Loucy (cell line): ENCODE measurements at regions not wholly inside any gene's neighbourhood (a gene's known extent, or its start where the extent isn't known, plus 50 kb on each side); places are given as distances from the start of the nearest gene placed in this dataset.

ENCODE experiments used
- H2AFZ ChIP-seq: fragments of 200-600 bp; sonication (generic); 2 replicates; pipeline ENCODE4 v1.6.0; 2016; ENCODE audit warnings: antibody characterized with exemption, mild to moderate bottlenecking, low read length, moderate library complexity
- H3F3A ChIP-seq: fragments of 200-600 bp; 2 replicates; pipeline ENCODE4 v1.6.0; 2016; ENCODE audit warnings: antibody characterized with exemption, low read depth, mild to moderate bottlenecking
- H3K27me3 ChIP-seq: fragments of 200-600 bp; sonication (generic); 2 replicates; pipeline ENCODE4 v1.6.1; 2014; ENCODE audit warnings: low read length, mild to moderate bottlenecking; ENCODE audit not compliant: insufficient read depth, poor library complexity, severe bottlenecking
- H3K36me3 ChIP-seq: fragments of 200-600 bp; sonication (generic); 2 replicates; pipeline ENCODE4 v1.6.1; 2016; ENCODE audit warnings: low read length; ENCODE audit not compliant: insufficient read depth
- H3K4me1 ChIP-seq: fragments of 200-600 bp; sonication (generic); 2 replicates; pipeline ENCODE4 v1.5.1; 2014; ENCODE audit warnings: low read length, mild to moderate bottlenecking; ENCODE audit not compliant: insufficient read depth, poor library complexity, severe bottlenecking
- H3K4me2 ChIP-seq: fragments of 200-600 bp; sonication (generic); 2 replicates; pipeline ENCODE4 v1.6.0; 2014; ENCODE audit warnings: antibody characterized with exemption, low read length, low read depth, mild to moderate bottlenecking; ENCODE audit not compliant: poor library complexity, severe bottlenecking
- H3K4me3 ChIP-seq: fragments of 200-600 bp; sonication (generic); 2 replicates; pipeline ENCODE4 v1.5.1; 2014; ENCODE audit warnings: low read length, mild to moderate bottlenecking, mixed read lengths; ENCODE audit not compliant: poor library complexity, severe bottlenecking
- H3K79me2 ChIP-seq: fragments of 200-600 bp; sonication (generic); 2 replicates; pipeline ENCODE4 v1.6.1; 2014; ENCODE audit warnings: low read length; ENCODE audit not compliant: insufficient read depth
- H3K9ac ChIP-seq: fragments of 200-600 bp; sonication (generic); 2 replicates; pipeline ENCODE4 v1.6.0; 2014; ENCODE audit warnings: mild to moderate bottlenecking, low read depth, low read length, moderate library complexity; ENCODE audit not compliant: poor library complexity, severe bottlenecking
- H3K9me2 ChIP-seq: fragments of 200-600 bp; sonication (generic); replicated peaks from 2 replicates; pipeline ENCODE4 v1.6.1; 2016; ENCODE audit warnings: low read depth, low read length, mixed read lengths
- H3K9me3 ChIP-seq: fragments of 200-600 bp; sonication (generic); 2 replicates; pipeline ENCODE4 v1.6.1; 2014; ENCODE audit warnings: mild to moderate bottlenecking, antibody characterized with exemption, low read length, low read depth; ENCODE audit not compliant: insufficient read depth
- H4K20me1 ChIP-seq: fragments of 200-600 bp; sonication (generic); 2 replicates; pipeline ENCODE4 v1.6.0; 2014; ENCODE audit warnings: antibody characterized with exemption, low read length, mild to moderate bottlenecking; ENCODE audit not compliant: insufficient read depth, poor library complexity, severe bottlenecking
- EZH2phosphoT487 ChIP-seq: fragments of 200-600 bp; IDR thresholded peaks from 2 replicates; pipeline ENCODE4 v1.6.1; 2018; ENCODE audit warnings: antibody characterized with exemption, mild to moderate bottlenecking, moderate library complexity, borderline replicate concordance
- TF ChIP-seq, protein P1 (sequence below): fragments of 200-600 bp; sonication (generic); conservative IDR thresholded peaks from 2 replicates; pipeline ENCODE4 v1.5.1; 2014; ENCODE audit warnings: mild to moderate bottlenecking, antibody characterized with exemption, low read length

DNA sequence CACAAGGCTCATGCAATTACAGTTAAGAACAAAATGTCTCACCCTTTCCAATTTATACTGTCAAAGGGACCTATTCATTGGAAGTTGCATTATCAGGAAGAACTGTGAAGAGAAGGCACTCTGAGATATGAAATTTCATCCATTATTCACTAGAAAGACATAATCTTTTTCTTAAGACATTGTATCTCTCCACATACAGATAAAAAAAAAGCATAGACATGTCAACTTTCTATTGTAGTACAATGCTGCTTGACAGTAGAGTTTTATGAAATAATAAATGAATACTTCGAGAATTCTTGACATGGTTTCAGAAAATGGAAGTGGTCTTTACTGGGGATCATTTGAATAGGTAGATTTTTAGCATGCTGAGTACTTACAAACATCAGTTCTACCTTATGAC, 545.0 kb downstream of the TMA16 start:
- Histone ChIP-seq H4K20me1 (no peaks in the 10 kb centered on the region), H3F3A (no peaks in the 10 kb centered on the region), H3K79me2 (no peaks in the 10 kb centered on the region), H3K27me3 (no peaks in the 10 kb centered on the region), H3K9ac (no peak overlapping the region), H3K4me1 (no peaks in the 10 kb centered on the region), H3K9me3 (peaks cover 6% of the 10 kb centered on the region; the same call in 1 of the 2 replicates), H3K4me2 (no peak overlapping the region), H3K9me2 (no peaks in the 10 kb centered on the region), H3K36me3 (no peaks in the 10 kb centered on the region), H3K4me3 (no peak overlapping the region), H2AFZ (no peak overlapping the region)
- TF ChIP-seq EZH2phosphoT487: no peak
- TF ChIP-seq, protein P1, sequence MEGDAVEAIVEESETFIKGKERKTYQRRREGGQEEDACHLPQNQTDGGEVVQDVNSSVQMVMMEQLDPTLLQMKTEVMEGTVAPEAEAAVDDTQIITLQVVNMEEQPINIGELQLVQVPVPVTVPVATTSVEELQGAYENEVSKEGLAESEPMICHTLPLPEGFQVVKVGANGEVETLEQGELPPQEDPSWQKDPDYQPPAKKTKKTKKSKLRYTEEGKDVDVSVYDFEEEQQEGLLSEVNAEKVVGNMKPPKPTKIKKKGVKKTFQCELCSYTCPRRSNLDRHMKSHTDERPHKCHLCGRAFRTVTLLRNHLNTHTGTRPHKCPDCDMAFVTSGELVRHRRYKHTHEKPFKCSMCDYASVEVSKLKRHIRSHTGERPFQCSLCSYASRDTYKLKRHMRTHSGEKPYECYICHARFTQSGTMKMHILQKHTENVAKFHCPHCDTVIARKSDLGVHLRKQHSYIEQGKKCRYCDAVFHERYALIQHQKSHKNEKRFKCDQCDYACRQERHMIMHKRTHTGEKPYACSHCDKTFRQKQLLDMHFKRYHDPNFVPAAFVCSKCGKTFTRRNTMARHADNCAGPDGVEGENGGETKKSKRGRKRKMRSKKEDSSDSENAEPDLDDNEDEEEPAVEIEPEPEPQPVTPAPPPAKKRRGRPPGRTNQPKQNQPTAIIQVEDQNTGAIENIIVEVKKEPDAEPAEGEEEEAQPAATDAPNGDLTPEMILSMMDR: no peak

GRCh38 chr4:164056426-164057142, 562.1 kb downstream of the TMA16 start:
- Histone ChIP-seq H3K9me2 (no peaks in the 10 kb centered on the region), H3K4me1 (no peaks in the 10 kb centered on the region), H2AFZ (no peak overlapping the region), H3K4me2 (no peak overlapping the region), H3K36me3 (no peaks in the 10 kb centered on the region), H3K4me3 (no peak overlapping the region), H3K79me2 (no peaks in the 10 kb centered on the region), H4K20me1 (no peaks in the 10 kb centered on the region), H3K9ac (no peak overlapping the region), H3K27me3 (no peaks in the 10 kb centered on the region), H3F3A (no peaks in the 10 kb centered on the region), H3K9me3 (no peaks in the 10 kb centered on the region)
- no peak for TF ChIP-seq EZH2phosphoT487
- TF ChIP-seq, protein P1: no peak

DNA sequence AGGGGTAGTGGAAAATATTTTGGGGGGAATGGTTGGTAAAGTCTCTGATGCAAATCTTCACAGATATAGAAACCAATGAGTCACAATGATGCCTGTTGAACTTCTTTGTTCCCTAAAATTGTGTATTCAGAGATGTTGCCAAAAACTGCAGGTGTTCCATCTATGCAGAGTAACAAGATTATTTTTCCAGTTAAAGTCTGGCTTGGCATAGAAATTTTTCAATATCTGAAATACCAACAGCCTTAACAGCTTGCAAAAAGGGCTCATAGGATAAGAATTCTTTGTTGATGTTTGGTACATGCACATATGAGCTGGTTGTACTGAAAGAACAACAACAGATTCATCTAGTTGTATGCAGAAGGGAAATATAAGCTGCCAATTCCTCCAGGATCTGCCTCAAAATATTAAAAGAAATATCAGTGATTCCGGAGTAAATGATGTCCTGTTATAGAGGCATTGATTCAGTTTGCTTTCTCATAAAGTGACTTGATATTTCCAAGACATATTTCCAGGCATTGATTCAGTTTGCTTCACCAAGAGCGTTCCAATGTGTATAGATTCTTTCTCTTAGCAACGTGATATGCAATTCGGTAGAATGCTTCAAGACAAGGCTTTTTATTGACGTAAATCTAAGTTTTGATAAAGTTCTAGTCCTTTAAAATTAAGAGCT, 564.4 kb downstream of the TMA16 start:
- H3K4me2 ChIP-seq: no peak overlapping the region
- no peaks in the 10 kb centered on the region for H3K9me2 ChIP-seq
- H3F3A ChIP-seq: no peaks in the 10 kb centered on the region
- H3K4me3 ChIP-seq: no peak overlapping the region
- H3K9me3 ChIP-seq: no peaks in the 10 kb centered on the region
- H2AFZ ChIP-seq: no peak overlapping the region
- H3K9ac ChIP-seq: no peak overlapping the region
- H3K4me1 ChIP-seq: no peaks in the 10 kb centered on the region
- no peaks in the 10 kb centered on the region for H3K36me3 ChIP-seq
- no peaks in the 10 kb centered on the region for H3K27me3 ChIP-seq
- no peaks in the 10 kb centered on the region for H4K20me1 ChIP-seq
- H3K79me2 ChIP-seq: no peaks in the 10 kb centered on the region
- no peak for TF ChIP-seq EZH2phosphoT487
- TF ChIP-seq, protein P1: no peak
